Vagina (tissue), 2 donors: ENCODE measurements at regions not wholly inside any gene's neighbourhood (a gene's known extent, or its start where the extent isn't known, plus 50 kb on each side); places are given as distances from the start of the nearest gene placed in this dataset.

Source experiments
- DNase-seq, 2 donors: peaks; one replicate each; pipeline ENCODE4 v3.0.0-alpha.2; 2017; ENCODE audit errors: extremely low spot score in 2 of 2
- H3K27ac ChIP-seq: fragments of 200-600 bp; sonication (generic); one replicate; pipeline ENCODE4 v1.5.1; 2019
- H3K27me3 ChIP-seq: fragments of 200-600 bp; sonication (generic); one replicate; pipeline ENCODE4 v1.5.1; 2019
- H3K36me3 ChIP-seq, 2 donors: fragments of 200-600 bp; sonication (generic); one replicate each; pipeline ENCODE4 v1.5.1; 2017 to 2019
- H3K4me1 ChIP-seq: fragments of 200-600 bp; sonication (generic); one replicate; pipeline ENCODE4 v1.5.1; 2019
- H3K4me3 ChIP-seq, 2 donors: fragments of 200-600 bp; sonication (generic); 1 replicate in 1 of 2; 2 replicates in 1 of 2; pipeline ENCODE4 v1.5.1; 2016 to 2019
- H3K9me3 ChIP-seq: fragments of 200-600 bp; sonication (generic); one replicate; pipeline ENCODE4 v1.5.1; 2019
- POLR2A ChIP-seq, 2 donors: fragments of 450-650 bp; IDR thresholded peaks; one replicate each; pipeline ENCODE4 v1.6.1; 2017; ENCODE audit warnings: antibody characterized with exemption in 2 of 2, mild to moderate bottlenecking in 2 of 2, moderate library complexity in 2 of 2
- POLR2AphosphoS5 ChIP-seq, 2 donors: sonication (generic); formaldehyde crosslinking; IDR thresholded peaks; one replicate each; pipeline ENCODE4 v1.9.0; 2017; ENCODE audit warnings: antibody characterized with exemption in 2 of 2, mild to moderate bottlenecking in 2 of 2, low read depth in 1 of 2; ENCODE audit not compliant: insufficient read depth in 1 of 2
- intact Hi-C: fragments of 100-400 bp; cut with DNase I; formaldehyde crosslinking; loops from one replicate; pipeline ENCODE4 v1.15.1; 2023
- TF ChIP-seq, protein P1 (sequence below), 3 experiments: fragments of 450-650 bp in 2 of 3; fragments of 200-600 bp in 1 of 3; sonication (generic) in 1 of 3; IDR thresholded peaks; one replicate each; pipeline ENCODE4 v1.5.1; 2017 to 2019; ENCODE audit warnings: antibody characterized with exemption in 3 of 3, mild to moderate bottlenecking in 2 of 3, moderate library complexity in 2 of 3

DNA sequence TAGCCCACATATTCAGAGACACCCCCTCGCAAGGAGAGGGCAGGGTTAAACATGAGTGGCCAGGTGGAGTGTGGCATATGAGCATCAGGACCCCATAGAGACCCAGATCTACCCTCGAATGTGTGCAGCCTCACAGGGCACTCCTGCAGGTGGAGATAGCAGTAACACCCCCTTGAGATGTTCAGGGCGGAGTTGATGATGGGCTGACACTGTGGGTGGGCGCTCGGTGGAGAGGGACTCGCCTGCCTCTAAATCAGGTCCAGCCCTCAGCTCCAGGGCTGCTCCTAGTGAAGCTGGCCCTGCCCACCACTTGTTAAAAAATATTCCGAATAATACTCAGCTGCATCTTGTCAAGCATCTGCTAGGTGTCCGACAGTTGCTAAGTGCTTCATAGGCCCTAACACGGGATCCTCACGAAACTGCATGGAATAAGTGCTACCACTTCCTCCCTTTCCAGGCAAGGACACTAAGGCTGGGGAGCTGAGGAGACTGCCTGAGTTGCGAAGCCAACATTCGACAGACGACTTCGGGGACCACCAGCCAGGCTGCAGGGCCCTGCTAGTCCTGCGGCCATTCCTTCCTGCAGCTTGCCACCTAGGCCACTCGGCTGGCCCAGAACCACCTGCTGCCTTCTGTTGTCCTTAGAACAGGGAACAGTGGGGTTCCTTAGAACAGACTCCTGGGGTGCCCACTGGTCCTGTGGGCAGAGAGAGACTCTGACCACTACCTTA is 74.0 kb upstream of the WNT11 start:
- Histone ChIP-seq H3K4me1 (no peaks in the 10 kb centered on the region), H3K4me3 (no peak overlapping the region), H3K27me3 (no peaks in the 10 kb centered on the region), H3K36me3 (no peaks in the 10 kb centered on the region), H3K27ac (no peak overlapping the region), H3K9me3 (no peaks in the 10 kb centered on the region)
- intact Hi-C loops = no loop called here
- DNase-seq = no peak
- TF ChIP-seq, protein P1, sequence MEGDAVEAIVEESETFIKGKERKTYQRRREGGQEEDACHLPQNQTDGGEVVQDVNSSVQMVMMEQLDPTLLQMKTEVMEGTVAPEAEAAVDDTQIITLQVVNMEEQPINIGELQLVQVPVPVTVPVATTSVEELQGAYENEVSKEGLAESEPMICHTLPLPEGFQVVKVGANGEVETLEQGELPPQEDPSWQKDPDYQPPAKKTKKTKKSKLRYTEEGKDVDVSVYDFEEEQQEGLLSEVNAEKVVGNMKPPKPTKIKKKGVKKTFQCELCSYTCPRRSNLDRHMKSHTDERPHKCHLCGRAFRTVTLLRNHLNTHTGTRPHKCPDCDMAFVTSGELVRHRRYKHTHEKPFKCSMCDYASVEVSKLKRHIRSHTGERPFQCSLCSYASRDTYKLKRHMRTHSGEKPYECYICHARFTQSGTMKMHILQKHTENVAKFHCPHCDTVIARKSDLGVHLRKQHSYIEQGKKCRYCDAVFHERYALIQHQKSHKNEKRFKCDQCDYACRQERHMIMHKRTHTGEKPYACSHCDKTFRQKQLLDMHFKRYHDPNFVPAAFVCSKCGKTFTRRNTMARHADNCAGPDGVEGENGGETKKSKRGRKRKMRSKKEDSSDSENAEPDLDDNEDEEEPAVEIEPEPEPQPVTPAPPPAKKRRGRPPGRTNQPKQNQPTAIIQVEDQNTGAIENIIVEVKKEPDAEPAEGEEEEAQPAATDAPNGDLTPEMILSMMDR (IDR thresholded peaks at IDR 0.05) = no peak
- TF ChIP-seq POLR2A (IDR thresholded peaks at IDR 0.05) = no peak
- no peak for TF ChIP-seq POLR2AphosphoS5 (IDR thresholded peaks at IDR 0.05; ENCODE audit: insufficient read depth in 1 of 2, low read depth in 1 of 2)

DNA sequence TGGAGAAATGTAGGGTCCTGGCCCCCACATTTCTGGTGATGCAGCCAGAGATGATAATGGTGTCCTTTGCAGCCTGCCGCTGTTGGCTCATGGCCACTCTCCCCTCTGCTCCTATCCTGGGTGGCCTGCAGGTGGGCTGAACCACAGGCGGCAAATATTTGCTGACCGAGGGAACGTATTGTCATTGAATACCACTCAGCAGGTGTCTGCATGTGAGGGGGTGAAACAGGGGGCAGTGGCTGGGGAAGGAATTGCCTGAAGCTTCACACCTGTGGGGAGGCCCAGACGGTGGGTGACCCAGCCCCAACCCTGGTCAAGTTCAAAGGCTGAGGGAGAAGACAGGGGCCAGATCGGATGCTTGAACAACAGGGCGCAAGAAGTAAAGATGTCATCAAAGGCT is 73.3 kb upstream of the WNT11 start:
- Histone ChIP-seq H3K27me3 (no peaks in the 10 kb centered on the region), H3K27ac (no peak overlapping the region), H3K9me3 (no peaks in the 10 kb centered on the region), H3K4me1 (no peaks in the 10 kb centered on the region), H3K36me3 (no peaks in the 10 kb centered on the region), H3K4me3 (no peak overlapping the region)
- no peak for DNase-seq
- TF ChIP-seq, protein P1 (IDR thresholded peaks at IDR 0.05) = no peak
- TF ChIP-seq POLR2AphosphoS5 (IDR thresholded peaks at IDR 0.05; ENCODE audit: insufficient read depth in 1 of 2, low read depth in 1 of 2) (no peak), POLR2A (IDR thresholded peaks at IDR 0.05) (no peak)
- intact Hi-C loops = no loop called here

DNA sequence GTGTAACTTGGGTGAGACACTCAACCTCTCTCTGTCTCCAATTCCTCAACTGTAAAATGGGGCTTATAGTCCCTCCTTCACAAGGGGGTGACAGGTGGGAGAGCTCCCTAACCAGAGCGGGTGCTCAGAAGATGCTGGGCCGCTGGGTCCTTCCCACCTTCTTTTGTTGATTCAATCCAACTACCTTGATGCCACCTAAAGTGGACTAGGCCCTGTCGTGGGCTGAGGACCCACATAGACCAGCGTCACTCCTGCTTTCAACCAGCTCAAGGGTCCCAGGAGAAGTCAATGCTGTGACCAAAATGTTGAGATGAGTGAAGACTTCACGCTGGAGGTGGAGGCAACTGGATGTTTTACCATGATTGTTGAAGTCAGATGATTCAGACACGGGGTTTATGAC is 72.7 kb upstream of the WNT11 start:
- H3K4me1 ChIP-seq = no peaks in the 10 kb centered on the region
- intact Hi-C loops = no loop called here
- no peaks in the 10 kb centered on the region for H3K36me3 ChIP-seq
- no peak overlapping the region for H3K4me3 ChIP-seq
- no peak for DNase-seq
- no peak overlapping the region for H3K27ac ChIP-seq
- TF ChIP-seq POLR2A (IDR thresholded peaks at IDR 0.05) (no peak), POLR2AphosphoS5 (IDR thresholded peaks at IDR 0.05; ENCODE audit: insufficient read depth in 1 of 2, low read depth in 1 of 2) (no peak)
- TF ChIP-seq, protein P1 (IDR thresholded peaks at IDR 0.05) = no peak
- no peaks in the 10 kb centered on the region for H3K9me3 ChIP-seq
- no peaks in the 10 kb centered on the region for H3K27me3 ChIP-seq

DNA sequence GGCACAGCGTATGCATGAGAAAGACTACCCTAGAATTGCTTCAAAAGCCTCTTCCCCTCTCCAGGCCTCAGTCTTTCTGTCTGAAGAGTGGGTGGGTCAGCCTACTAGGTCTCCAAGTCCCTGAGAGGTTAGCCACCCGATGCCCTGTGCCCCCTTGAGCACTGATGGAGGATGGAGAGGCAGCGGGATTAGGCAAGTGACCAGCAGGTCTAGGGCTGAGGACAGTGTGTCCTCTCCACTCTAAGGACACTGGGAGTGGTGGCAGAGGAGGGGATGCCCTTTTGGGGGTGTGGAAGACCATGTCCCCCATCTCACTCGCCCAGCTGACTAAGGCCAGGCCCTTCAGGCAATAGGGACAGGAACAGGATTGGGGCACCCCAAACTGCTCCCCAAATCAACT is 72.2 kb upstream of the WNT11 start:
- no peak overlapping the region for H3K27ac ChIP-seq
- TF ChIP-seq POLR2A (IDR thresholded peaks at IDR 0.05) (no peak), POLR2AphosphoS5 (IDR thresholded peaks at IDR 0.05; ENCODE audit: insufficient read depth in 1 of 2, low read depth in 1 of 2) (no peak)
- TF ChIP-seq, protein P1 (IDR thresholded peaks at IDR 0.05) = no peak
- DNase-seq = no peak
- H3K4me1 ChIP-seq = no peaks in the 10 kb centered on the region
- H3K27me3 ChIP-seq = no peaks in the 10 kb centered on the region
- intact Hi-C loops = no loop called here
- no peaks in the 10 kb centered on the region for H3K9me3 ChIP-seq
- H3K36me3 ChIP-seq = no peaks in the 10 kb centered on the region
- H3K4me3 ChIP-seq = no peak overlapping the region
